ENCODE measurements at regions not wholly inside any gene's neighbourhood (a gene's known extent, or its start where the extent isn't known, plus 50 kb on each side); places are given as distances from the start of the nearest gene placed in this dataset.
"Not testable (repeated sequence)": the region's sequence is repeated elsewhere in the genome, so short reads cannot be mapped to it uniquely, and the experiment has no call there.

GRCh38 chr4:37555322-37555721 lies 130.9 kb downstream of the RELL1 start:
- POLR2A ChIA-PET, result no interaction called here
- CTCF ChIA-PET, result no interaction called here

- CTCF ChIA-PET, POLR2A ChIA-PET: not testable (repeated sequence)
Measured at GRCh38 chr4:37549866-37550265, 136.3 kb downstream of the RELL1 start.

GRCh38 chr4:37549041-37549440 lies 137.1 kb downstream of the RELL1 start:
- ChIA-PET POLR2A (no interaction called here), CTCF (no interaction called here)

GRCh38 chr4:37546586-37546985 lies 139.6 kb downstream of the RELL1 start:
- POLR2A ChIA-PET, result no interaction called here

GRCh38 chr4:37542706-37543105 lies 143.5 kb downstream of the RELL1 start:
- ChIA-PET POLR2A (no interaction called here), CTCF (no interaction called here)

More at GRCh38 chr4:37546586-37546985, 139.6 kb downstream of the RELL1 start:
- CTCF ChIA-PET, result no interaction called here

GRCh38 chr4:37541956-37542355 lies 144.2 kb downstream of the RELL1 start:
- ChIA-PET CTCF (no interaction called here), POLR2A (no interaction called here)

GRCh38 chr4:37540486-37540885 lies 145.7 kb downstream of the RELL1 start:
- ChIA-PET POLR2A (no interaction called here), CTCF (no interaction called here)

GRCh38 chr4:37538931-37539330 lies 147.2 kb downstream of the RELL1 start:
- ChIA-PET CTCF (no interaction called here), POLR2A (no interaction called here)

- ChIA-PET CTCF (no interaction called here), POLR2A (no interaction called here)
Measured at GRCh38 chr4:37537484-37537883, 148.7 kb downstream of the RELL1 start.

- POLR2A ChIA-PET, result no interaction called here
- CTCF ChIA-PET, result no interaction called here
Measured at GRCh38 chr4:37535872-37536271, 150.3 kb downstream of the RELL1 start.

GRCh38 chr4:37533286-37534033 lies 152.7 kb downstream of the RELL1 start:
- ChIA-PET POLR2A (no interaction called here), CTCF (no interaction called here)

- ChIA-PET CTCF (interaction anchor here (0.7 kb wide), 1 partner anchor 36 kb away, joined by 3 read pairs; no protein-coding TSS in a partner anchor), POLR2A (no interaction called here)
Measured at GRCh38 chr4:37531151-37531550, 155.0 kb downstream of the RELL1 start.

- ChIA-PET CTCF (no interaction called here), POLR2A (no interaction called here)
Measured at GRCh38 chr4:37530451-37530850, 155.7 kb downstream of the RELL1 start.

- ChIA-PET POLR2A (no interaction called here), CTCF (no interaction called here)
Measured at GRCh38 chr4:37528166-37528885, 157.8 kb downstream of the RELL1 start.

GRCh38 chr4:37524267-37524666 lies 161.9 kb downstream of the RELL1 start:
- CTCF ChIA-PET, result no interaction called here
- POLR2A ChIA-PET, result no interaction called here

- ChIA-PET CTCF (no interaction called here), POLR2A (no interaction called here)
Measured at GRCh38 chr4:37522996-37523395, 163.2 kb downstream of the RELL1 start.

- ChIA-PET POLR2A (no interaction called here), CTCF (no interaction called here)
Measured at GRCh38 chr4:37517326-37517725, 168.8 kb downstream of the RELL1 start.

- POLR2A ChIA-PET, result no interaction called here
- CTCF ChIA-PET, result no interaction called here
Measured at GRCh38 chr4:37516057-37516775, 170.0 kb downstream of the RELL1 start.

GRCh38 chr4:37510626-37511025 lies 175.6 kb downstream of the RELL1 start:
- CTCF ChIA-PET, result no interaction called here
- POLR2A ChIA-PET, result no interaction called here

- POLR2A ChIA-PET, result no interaction called here
Measured at GRCh38 chr4:37503261-37503660, 182.9 kb downstream of the RELL1 start.

GRCh38 chr4:37502070-37502469 lies 184.1 kb downstream of the RELL1 start:
- CTCF ChIA-PET, result no interaction called here
- POLR2A ChIA-PET, result no interaction called here

More at GRCh38 chr4:37503261-37503660, 182.9 kb downstream of the RELL1 start:
- CTCF ChIA-PET, result no interaction called here
